ENCODE measurements at regions not wholly inside any gene's neighbourhood (a gene's known extent, or its start where the extent isn't known, plus 50 kb on each side); places are given as distances from the start of the nearest gene placed in this dataset.

DNA sequence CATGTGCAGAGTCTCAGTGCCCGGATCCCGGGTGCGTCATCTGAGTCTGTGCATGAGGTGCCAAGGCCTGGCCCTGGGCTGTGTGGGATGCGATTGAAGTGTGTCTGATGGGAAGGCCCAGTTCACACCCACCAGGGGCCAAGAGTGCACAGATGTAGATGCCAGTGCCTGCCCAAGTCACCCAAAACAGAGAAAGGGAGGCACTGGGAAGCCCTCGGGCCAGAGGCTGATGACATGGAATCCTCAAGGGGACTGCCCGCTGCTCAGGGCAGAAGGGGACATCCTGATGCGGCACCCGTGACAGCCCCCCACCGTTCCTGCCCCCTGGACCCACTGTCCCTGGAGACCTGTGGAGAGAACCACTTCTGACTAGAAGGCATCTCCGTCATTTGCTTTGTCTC is 72.2 kb upstream of the ZNF479 start:
- no peak for DNase-seq (ENCODE audit: extremely low read depth, low read depth)
- no peak overlapping the region for H3K4me3 ChIP-seq (replicated peaks; ENCODE audit: low read depth, low read length)

DNA sequence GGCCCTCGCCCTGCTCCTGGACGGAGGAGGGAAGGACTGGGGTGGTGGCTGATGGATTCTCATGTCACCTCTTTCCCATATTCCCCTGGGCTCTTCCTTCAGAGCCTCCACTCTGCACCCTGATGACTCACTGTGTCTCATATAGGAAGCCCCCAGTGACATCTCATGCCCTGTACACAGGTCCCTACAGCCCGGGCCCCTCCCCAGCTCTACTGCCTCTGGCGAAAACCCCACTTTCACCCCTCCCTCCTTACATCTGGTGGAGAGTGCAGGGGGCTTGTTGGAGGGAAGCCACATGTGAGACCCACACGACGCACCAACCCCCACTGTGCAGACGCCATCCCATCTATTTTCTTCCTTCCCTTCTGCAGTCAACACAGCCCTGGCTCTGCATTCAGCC is 72.8 kb upstream of the ZNF479 start:
- no peak overlapping the region for H3K4me3 ChIP-seq (replicated peaks; ENCODE audit: low read depth, low read length)
- TF ChIP-seq, protein P1, sequence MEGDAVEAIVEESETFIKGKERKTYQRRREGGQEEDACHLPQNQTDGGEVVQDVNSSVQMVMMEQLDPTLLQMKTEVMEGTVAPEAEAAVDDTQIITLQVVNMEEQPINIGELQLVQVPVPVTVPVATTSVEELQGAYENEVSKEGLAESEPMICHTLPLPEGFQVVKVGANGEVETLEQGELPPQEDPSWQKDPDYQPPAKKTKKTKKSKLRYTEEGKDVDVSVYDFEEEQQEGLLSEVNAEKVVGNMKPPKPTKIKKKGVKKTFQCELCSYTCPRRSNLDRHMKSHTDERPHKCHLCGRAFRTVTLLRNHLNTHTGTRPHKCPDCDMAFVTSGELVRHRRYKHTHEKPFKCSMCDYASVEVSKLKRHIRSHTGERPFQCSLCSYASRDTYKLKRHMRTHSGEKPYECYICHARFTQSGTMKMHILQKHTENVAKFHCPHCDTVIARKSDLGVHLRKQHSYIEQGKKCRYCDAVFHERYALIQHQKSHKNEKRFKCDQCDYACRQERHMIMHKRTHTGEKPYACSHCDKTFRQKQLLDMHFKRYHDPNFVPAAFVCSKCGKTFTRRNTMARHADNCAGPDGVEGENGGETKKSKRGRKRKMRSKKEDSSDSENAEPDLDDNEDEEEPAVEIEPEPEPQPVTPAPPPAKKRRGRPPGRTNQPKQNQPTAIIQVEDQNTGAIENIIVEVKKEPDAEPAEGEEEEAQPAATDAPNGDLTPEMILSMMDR (IDR thresholded peaks at IDR 0.05; ENCODE audit: low read depth, low read length, missing control alignments): no peak
- DNase-seq (ENCODE audit: extremely low read depth, low read depth): no peak

More for the DNA sequence above, 72.2 kb upstream of the ZNF479 start:
- TF ChIP-seq, protein P1 (IDR thresholded peaks at IDR 0.05; ENCODE audit: low read depth, low read length, missing control alignments): no peak

DNA sequence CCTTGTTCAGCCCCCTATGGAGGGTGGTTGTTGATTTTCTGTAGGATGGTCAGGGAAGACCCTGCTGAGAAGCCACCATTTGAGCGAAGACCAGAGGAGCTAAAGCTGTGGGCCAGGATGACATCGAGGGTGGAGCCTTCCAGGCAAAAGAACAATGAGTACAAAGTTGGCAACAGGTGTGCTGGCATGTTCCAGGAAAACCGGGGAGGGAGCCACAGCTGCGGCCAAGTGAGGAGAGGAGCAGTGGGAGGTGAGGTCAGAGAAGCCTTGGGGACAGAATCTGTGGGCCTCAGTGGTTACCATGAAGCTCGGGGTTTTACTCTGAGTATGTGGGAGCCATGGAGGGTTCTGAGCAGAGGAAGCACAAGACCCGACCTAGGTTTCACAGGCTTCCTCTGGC is 75.6 kb upstream of the ZNF479 start:
- no peak for DNase-seq (ENCODE audit: extremely low read depth, low read depth)
- TF ChIP-seq, protein P1 (IDR thresholded peaks at IDR 0.05; ENCODE audit: low read depth, low read length, missing control alignments): no peak
- H3K4me3 ChIP-seq (replicated peaks; ENCODE audit: low read depth, low read length): no peak overlapping the region

DNA sequence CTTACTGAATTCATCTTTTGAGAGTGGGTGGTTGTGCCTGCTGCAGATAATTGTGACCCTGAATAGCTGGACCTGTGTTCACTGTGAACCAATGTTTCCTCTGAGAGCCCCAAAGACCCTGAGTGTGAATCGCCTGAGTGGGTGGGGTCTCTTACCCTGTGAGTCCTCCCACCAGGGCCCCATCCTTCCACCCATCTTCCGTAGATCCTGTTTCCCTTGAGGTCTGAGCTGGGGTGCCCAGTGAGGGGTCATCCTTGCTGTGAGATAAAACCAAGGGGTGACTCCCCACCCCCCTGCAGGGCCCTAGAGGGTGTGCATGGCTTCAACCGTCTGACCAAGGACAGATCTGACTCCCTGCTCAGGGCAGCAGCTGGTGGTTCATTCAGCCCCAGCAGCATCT is 78.0 kb upstream of the ZNF479 start:
- no peak overlapping the region for H3K4me3 ChIP-seq (replicated peaks; ENCODE audit: low read depth, low read length)
- DNase-seq (ENCODE audit: extremely low read depth, low read depth): no peak
- TF ChIP-seq, protein P1 (IDR thresholded peaks at IDR 0.05; ENCODE audit: low read depth, low read length, missing control alignments): no peak

DNA sequence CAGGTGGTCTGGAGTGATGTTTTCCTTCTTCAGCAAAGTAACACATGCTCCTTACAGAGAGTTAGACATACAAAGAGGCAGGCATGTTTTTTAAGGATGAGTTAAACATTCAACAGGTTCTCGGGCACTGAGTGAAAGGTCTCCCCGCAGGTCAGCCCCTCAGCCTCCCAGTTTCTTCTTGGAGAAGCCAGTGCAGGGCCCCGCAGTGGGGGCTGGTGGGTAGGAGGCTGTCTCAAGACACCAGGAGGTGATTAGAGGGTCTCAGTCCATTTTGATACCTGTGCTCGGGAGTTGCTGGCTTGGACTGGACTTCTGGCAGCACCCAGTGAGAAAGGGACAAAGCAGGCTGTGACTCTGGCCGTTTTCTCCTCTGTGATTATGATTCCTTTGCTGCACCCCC is 78.6 kb upstream of the ZNF479 start:
- TF ChIP-seq, protein P1 (IDR thresholded peaks at IDR 0.05; ENCODE audit: low read depth, low read length, missing control alignments): no peak
- H3K4me3 ChIP-seq (replicated peaks; ENCODE audit: low read depth, low read length): no peak overlapping the region
- no peak for DNase-seq (ENCODE audit: extremely low read depth, low read depth)

DNA sequence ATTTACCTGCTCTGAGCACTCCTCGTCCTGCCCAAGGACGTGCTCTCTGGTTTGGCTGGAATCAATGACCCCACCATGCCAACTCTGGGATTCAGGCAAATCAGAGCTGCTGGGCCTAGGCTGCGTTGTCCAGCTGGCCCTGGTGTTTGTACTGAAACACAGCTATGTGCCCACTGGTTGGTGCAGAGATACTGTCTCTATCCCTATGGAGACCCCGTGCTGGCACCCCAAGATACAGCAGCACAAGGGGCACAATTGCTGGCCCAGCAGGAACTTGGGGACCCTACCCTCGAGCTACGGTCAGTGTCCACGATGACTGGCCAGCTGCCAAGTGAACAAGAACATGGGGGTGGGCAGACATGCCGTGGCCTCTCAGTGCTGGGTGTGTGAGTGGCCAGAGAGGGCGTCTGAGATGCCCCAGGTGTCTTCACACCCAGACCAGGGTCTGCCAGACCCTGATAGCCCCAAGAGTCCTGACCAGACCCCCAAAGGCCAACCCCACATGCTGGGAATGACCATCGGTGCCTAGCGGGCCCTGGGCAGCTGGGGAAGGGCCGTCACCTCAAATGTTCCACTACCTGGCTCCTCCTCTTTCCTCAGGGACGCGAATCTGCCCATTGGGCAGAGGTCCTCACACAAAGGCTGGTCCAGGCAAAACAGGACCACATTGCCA is 79.3 kb upstream of the ZNF479 start:
- no peak for DNase-seq (ENCODE audit: extremely low read depth, low read depth)
- no peak overlapping the region for H3K4me3 ChIP-seq (replicated peaks; ENCODE audit: low read depth, low read length)
- TF ChIP-seq, protein P1 (IDR thresholded peaks at IDR 0.05; ENCODE audit: low read depth, low read length, missing control alignments): no peak

DNA sequence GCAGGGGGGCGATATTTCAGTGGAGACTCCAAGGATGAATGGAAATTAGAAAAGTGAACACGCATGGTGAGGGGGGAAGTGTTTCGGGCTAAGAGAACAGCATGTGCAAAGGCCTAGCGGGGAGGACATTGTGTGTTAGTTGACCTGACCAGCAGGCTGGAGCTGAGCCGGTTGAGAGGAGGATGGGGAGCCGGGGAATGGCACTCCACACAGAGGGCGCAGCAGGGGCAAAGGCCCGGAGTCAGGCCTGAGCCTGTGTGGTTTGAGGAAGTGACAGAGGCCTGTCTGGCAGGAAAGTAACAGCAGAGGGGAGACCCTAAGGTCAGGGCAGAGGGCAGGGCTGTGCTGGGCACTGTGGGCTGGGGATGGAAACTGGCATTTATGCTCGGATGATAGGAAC is 83.2 kb upstream of the ZNF479 start:
- TF ChIP-seq, protein P1 (IDR thresholded peaks at IDR 0.05; ENCODE audit: low read depth, low read length, missing control alignments): no peak
- no peak for DNase-seq (ENCODE audit: extremely low read depth, low read depth)

More for the DNA sequence above, 83.2 kb upstream of the ZNF479 start:
- no peak overlapping the region for H3K4me3 ChIP-seq (replicated peaks; ENCODE audit: low read depth, low read length)
